ENCODE measurements at regions not wholly inside any gene's neighbourhood (a gene's known extent, or its start where the extent isn't known, plus 50 kb on each side); places are given as distances from the start of the nearest gene placed in this dataset.

GRCh38 chr15:94683902-94684301 lies 452.5 kb downstream of the MCTP2 start:
- Histone ChIP-seq H3K9me3 (no peaks in the 10 kb centered on the region), H3K4me3 (no peak overlapping the region), H3K4me1 (no peaks in the 10 kb centered on the region), H3K27me3 (no peaks in the 10 kb centered on the region), H3K27ac (no peak overlapping the region), H3K36me3 (no peaks in the 10 kb centered on the region)
- no peak for DNase-seq
- 54 to 72% methylated on average over 3 of the region's 3 CpGs for WGBS, 2 donors
- intact Hi-C loops (cut with DNase I) = no loop called here
- TF ChIP-seq CTCF (IDR thresholded peaks at IDR 0.05) (no peak), POLR2A (IDR thresholded peaks at IDR 0.05) (no peak)

- Histone ChIP-seq H3K27ac (no peak overlapping the region), H3K27me3 (no peaks in the 10 kb centered on the region), H3K36me3 (no peaks in the 10 kb centered on the region), H3K9me3 (no peaks in the 10 kb centered on the region), H3K4me1 (no peaks in the 10 kb centered on the region), H3K4me3 (no peak overlapping the region)
- DNase-seq = no peak
- no peak for TF ChIP-seq CTCF (IDR thresholded peaks at IDR 0.05)
- no peak for TF ChIP-seq POLR2A (IDR thresholded peaks at IDR 0.05)
- WGBS, 2 donors = 63 to 77% methylated on average over 2 of the region's 2 CpGs
- intact Hi-C loops (cut with DNase I) = no loop called here
Observed at GRCh38 chr15:94691169-94691568, 459.8 kb downstream of the MCTP2 start.

GRCh38 chr15:94692710-94693109 lies 461.3 kb downstream of the MCTP2 start:
- Histone ChIP-seq H3K9me3 (no peaks in the 10 kb centered on the region), H3K36me3 (no peaks in the 10 kb centered on the region), H3K27me3 (no peaks in the 10 kb centered on the region), H3K27ac (no peak overlapping the region), H3K4me3 (no peak overlapping the region), H3K4me1 (no peaks in the 10 kb centered on the region)
- TF ChIP-seq CTCF (IDR thresholded peaks at IDR 0.05) (no peak), POLR2A (IDR thresholded peaks at IDR 0.05) (no peak)
- 42 to 43% methylated on average over 3 of the region's 3 CpGs for WGBS, 2 donors
- no peak for DNase-seq
- intact Hi-C loops (cut with DNase I) = no loop called here

- intact Hi-C loops (cut with DNase I) = no loop called here
- TF ChIP-seq POLR2A (IDR thresholded peaks at IDR 0.05) (no peak), CTCF (IDR thresholded peaks at IDR 0.05) (no peak)
- peaks cover 0 to 4% (median 0%) of the 10 kb centered on the region in 3 donors for H3K4me1 ChIP-seq
- H3K36me3 ChIP-seq = no peaks in the 10 kb centered on the region
- H3K4me3 ChIP-seq = no peak overlapping the region
- no peak for DNase-seq
- WGBS, 2 donors = 51 to 67% methylated on average over 4 of the region's 4 CpGs
- no peak overlapping the region for H3K27ac ChIP-seq
- no peaks in the 10 kb centered on the region for H3K9me3 ChIP-seq
- no peaks in the 10 kb centered on the region for H3K27me3 ChIP-seq
Observed at GRCh38 chr15:94700211-94700610, 468.9 kb downstream of the MCTP2 start.

GRCh38 chr15:94701281-94701985 lies 470.1 kb downstream of the MCTP2 start:
- no peaks in the 10 kb centered on the region for H3K27me3 ChIP-seq
- H3K4me3 ChIP-seq = no peak overlapping the region
- intact Hi-C loops (cut with DNase I) = no loop called here
- 81 to 85% methylated on average over 16 of the region's 16 CpGs for WGBS, 2 donors
- H3K9me3 ChIP-seq = no peaks in the 10 kb centered on the region
- no peak overlapping the region for H3K27ac ChIP-seq
- H3K4me1 ChIP-seq = peaks cover 0 to 4% (median 0%) of the 10 kb centered on the region in 3 donors
- no peak for DNase-seq
- H3K36me3 ChIP-seq = no peaks in the 10 kb centered on the region
- no peak for TF ChIP-seq CTCF (IDR thresholded peaks at IDR 0.05)
- no peak for TF ChIP-seq POLR2A (IDR thresholded peaks at IDR 0.05)
